ENCODE measurements at regions not wholly inside any gene's neighbourhood (a gene's known extent, or its start where the extent isn't known, plus 50 kb on each side); places are given as distances from the start of the nearest gene placed in this dataset.

GRCh38 chr4:185958094-185958747, 110.7 kb upstream of the TLR3 start:
- H3K27me3 ChIP-seq, result no peaks in the 10 kb centered on the region
- H3K9ac ChIP-seq, result no peak overlapping the region
- no peaks in the 10 kb centered on the region for H3K9me3 Mint-ChIP-seq
- no peak overlapping the region for H3K4me2 ChIP-seq
- H3K27me3 Mint-ChIP-seq (ENCODE audit: insufficient read depth, low read depth), result peaks cover 5% of the 10 kb centered on the region
- no peak overlapping the region for H3K4me3 Mint-ChIP-seq
- no peaks in the 10 kb centered on the region for H3K36me3 Mint-ChIP-seq
- H3K36me3 ChIP-seq, result no peaks in the 10 kb centered on the region
- H3K27ac ChIP-seq, result no peak overlapping the region
- peaks cover 22% of the 10 kb centered on the region for H3K4me1 Mint-ChIP-seq
- H2AFZ ChIP-seq (replicated peaks), result no peak overlapping the region
- TF ChIP-seq EZH2 (IDR thresholded peaks at IDR 0.05), result no peak
- TF ChIP-seq, protein P1, sequence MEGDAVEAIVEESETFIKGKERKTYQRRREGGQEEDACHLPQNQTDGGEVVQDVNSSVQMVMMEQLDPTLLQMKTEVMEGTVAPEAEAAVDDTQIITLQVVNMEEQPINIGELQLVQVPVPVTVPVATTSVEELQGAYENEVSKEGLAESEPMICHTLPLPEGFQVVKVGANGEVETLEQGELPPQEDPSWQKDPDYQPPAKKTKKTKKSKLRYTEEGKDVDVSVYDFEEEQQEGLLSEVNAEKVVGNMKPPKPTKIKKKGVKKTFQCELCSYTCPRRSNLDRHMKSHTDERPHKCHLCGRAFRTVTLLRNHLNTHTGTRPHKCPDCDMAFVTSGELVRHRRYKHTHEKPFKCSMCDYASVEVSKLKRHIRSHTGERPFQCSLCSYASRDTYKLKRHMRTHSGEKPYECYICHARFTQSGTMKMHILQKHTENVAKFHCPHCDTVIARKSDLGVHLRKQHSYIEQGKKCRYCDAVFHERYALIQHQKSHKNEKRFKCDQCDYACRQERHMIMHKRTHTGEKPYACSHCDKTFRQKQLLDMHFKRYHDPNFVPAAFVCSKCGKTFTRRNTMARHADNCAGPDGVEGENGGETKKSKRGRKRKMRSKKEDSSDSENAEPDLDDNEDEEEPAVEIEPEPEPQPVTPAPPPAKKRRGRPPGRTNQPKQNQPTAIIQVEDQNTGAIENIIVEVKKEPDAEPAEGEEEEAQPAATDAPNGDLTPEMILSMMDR (IDR thresholded peaks at IDR 0.05), result no peak
- TF ChIP-seq EZH2phosphoT487 (IDR thresholded peaks at IDR 0.05), result no peak
- no peak overlapping the region for H3K27ac Mint-ChIP-seq
- no peak for DNase-seq (ENCODE audit: low spot score)
- H3K79me2 ChIP-seq (ENCODE audit: low read depth), result no peaks in the 10 kb centered on the region
- no peaks in the 10 kb centered on the region for H4K20me1 ChIP-seq (ENCODE audit: low read depth)
- no peaks in the 10 kb centered on the region for H3K9me3 ChIP-seq (ENCODE audit: low read depth)
- H3K4me3 ChIP-seq, result no peak overlapping the region
- H3F3A ChIP-seq (ENCODE audit: low read depth), result peaks cover 31% of the 10 kb centered on the region
- peaks cover 25% of the 10 kb centered on the region for H3K4me1 ChIP-seq

GRCh38 chr4:185965426-185966384, 103.3 kb upstream of the TLR3 start:
- H2AFZ ChIP-seq (replicated peaks), result peak overlapping the region; percentile 23

GRCh38 chr4:185966549-185966948, 102.4 kb upstream of the TLR3 start:
- Mint-ChIP-seq H3K27me3 (ENCODE audit: insufficient read depth, low read depth) (peaks cover 11% of the 10 kb centered on the region), H3K27ac (no peak overlapping the region), H3K4me3 (no peak overlapping the region), H3K9me3 (peaks cover 10% of the 10 kb centered on the region), H3K4me1 (no peaks in the 10 kb centered on the region), H3K36me3 (peaks cover 1% of the 10 kb centered on the region)
- H3K4me1 ChIP-seq, result peaks cover 4% of the 10 kb centered on the region
- H3K27me3 ChIP-seq, result no peaks in the 10 kb centered on the region
- no peaks in the 10 kb centered on the region for H3K9me3 ChIP-seq (ENCODE audit: low read depth)
- no peaks in the 10 kb centered on the region for H3F3A ChIP-seq (ENCODE audit: low read depth)
- no peaks in the 10 kb centered on the region for H4K20me1 ChIP-seq (ENCODE audit: low read depth)
- no peak overlapping the region for H2AFZ ChIP-seq (replicated peaks)
- TF ChIP-seq, protein P1 (IDR thresholded peaks at IDR 0.05), result no peak
- TF ChIP-seq EZH2phosphoT487 (IDR thresholded peaks at IDR 0.05) (no peak), EZH2 (IDR thresholded peaks at IDR 0.05) (no peak)
- DNase-seq (ENCODE audit: low spot score), result no peak
- H3K9ac ChIP-seq, result no peak overlapping the region
- no peak overlapping the region for H3K27ac ChIP-seq
- H3K4me3 ChIP-seq, result no peak overlapping the region
- H3K79me2 ChIP-seq (ENCODE audit: low read depth), result no peaks in the 10 kb centered on the region
- H3K36me3 ChIP-seq, result no peaks in the 10 kb centered on the region
- no peak overlapping the region for H3K4me2 ChIP-seq

More at GRCh38 chr4:185965426-185966384, 103.3 kb upstream of the TLR3 start:
- Histone ChIP-seq H3K4me3 (no peak overlapping the region), H3K27me3 (no peaks in the 10 kb centered on the region), H3K36me3 (no peaks in the 10 kb centered on the region), H3K9me3 (ENCODE audit: low read depth) (no peaks in the 10 kb centered on the region), H3K9ac (no peak overlapping the region), H4K20me1 (ENCODE audit: low read depth) (no peaks in the 10 kb centered on the region), H3K4me1 (peaks cover 4% of the 10 kb centered on the region), H3F3A (ENCODE audit: low read depth) (no peaks in the 10 kb centered on the region), H3K27ac (no peak overlapping the region), H3K79me2 (ENCODE audit: low read depth) (no peaks in the 10 kb centered on the region), H3K4me2 (no peak overlapping the region)
- no peak for DNase-seq (ENCODE audit: low spot score)
- TF ChIP-seq EZH2phosphoT487 (IDR thresholded peaks at IDR 0.05), result no peak
- TF ChIP-seq, protein P1 (IDR thresholded peaks at IDR 0.05), result no peak
- TF ChIP-seq EZH2 (IDR thresholded peaks at IDR 0.05), result no peak
- H3K4me3 Mint-ChIP-seq, result no peak overlapping the region
- no peaks in the 10 kb centered on the region for H3K4me1 Mint-ChIP-seq
- H3K9me3 Mint-ChIP-seq, result peaks cover 10% of the 10 kb centered on the region
- peaks cover 11% of the 10 kb centered on the region for H3K27me3 Mint-ChIP-seq (ENCODE audit: insufficient read depth, low read depth)
- peak overlapping the region; percentile 19 for H3K27ac Mint-ChIP-seq
- peaks cover 1% of the 10 kb centered on the region for H3K36me3 Mint-ChIP-seq

All from neural progenitor cell (in vitro differentiated cells).